CD4-positive, alpha-beta T cell (primary cell): ENCODE measurements at regions not wholly inside any gene's neighbourhood (a gene's known extent, or its start where the extent isn't known, plus 50 kb on each side); places are given as distances from the start of the nearest gene placed in this dataset.

Source experiments
- ATAC-seq: fragments of 200-7000 bp; cut with Tn5 transposase; one replicate; pipeline ENCODE4 v1.10.0; 2022; ENCODE audit warnings: mild to moderate bottlenecking; ENCODE audit not compliant: poor library complexity
- CTCF ChIA-PET: fragments of 350-600 bp; sonication (Branson Sonifier 250); formaldehyde crosslinking; loops from one replicate; lab custom pipeline; 2021; ENCODE audit warnings: antibody characterized with exemption, inconsistent platforms; lab: Charles Lee
- POLR2A ChIA-PET: fragments of 350-600 bp; sonication (Branson Sonifier 250); formaldehyde crosslinking; loops from one replicate; lab custom pipeline; 2021; ENCODE audit warnings: antibody characterized with exemption, inconsistent platforms; lab: Charles Lee
- DNase-seq, 14 experiments: peaks; one replicate each; pipeline ENCODE4 v3.0.0-alpha.2; 2013 to 2020; ENCODE audit warnings: mixed read lengths in 2 of 14
- H3K27ac ChIP-seq, 2 donors: one replicate each; pipeline versions ENCODE4 v1.5.1 to v1.7.0; 2013; ENCODE audit warnings: low read length in 2 of 2, low read depth in 1 of 2, mild to moderate bottlenecking in 1 of 2
- H3K27me3 ChIP-seq, 2 experiments: 1 replicate in 1 of 2; 2 replicates in 1 of 2; pipeline versions ENCODE4 v1.6.1 to v1.7.0; 2013; ENCODE audit warnings: low read length in 2 of 2, control low read depth in 1 of 2, mild to moderate bottlenecking in 1 of 2, moderate library complexity in 1 of 2; ENCODE audit not compliant: insufficient read depth in 2 of 2, control insufficient read depth in 1 of 2
- H3K36me3 ChIP-seq: one replicate; pipeline ENCODE4 v1.6.1; 2013; ENCODE audit warnings: low read length, control low read depth; ENCODE audit not compliant: insufficient read depth
- H3K4me1 ChIP-seq: one replicate; pipeline ENCODE4 v1.6.1; 2013; ENCODE audit warnings: low read length, control low read depth; ENCODE audit not compliant: insufficient read depth
- H3K4me3 ChIP-seq: one replicate; pipeline ENCODE4 v1.5.1; 2013; ENCODE audit warnings: mild to moderate bottlenecking, low read length, moderate library complexity
- H3K9me3 ChIP-seq, 2 experiments: 1 replicate in 1 of 2; 2 replicates in 1 of 2; pipeline versions ENCODE4 v1.6.1 to v1.7.0; 2013; ENCODE audit warnings: low read length in 2 of 2, mild to moderate bottlenecking in 2 of 2, control low read depth in 1 of 2, moderate library complexity in 1 of 2; ENCODE audit not compliant: control insufficient read depth in 1 of 2, insufficient read depth in 1 of 2
- H3K27ac Mint-ChIP-seq: one replicate; pipeline ENCODE4 v1.8.0; 2020; ENCODE audit warnings: mixed read lengths
- H3K27me3 Mint-ChIP-seq: one replicate; pipeline ENCODE4 v1.8.0; 2021; ENCODE audit warnings: mixed read lengths
- H3K36me3 Mint-ChIP-seq: one replicate; pipeline ENCODE4 v1.8.0; 2021; ENCODE audit warnings: low read depth, mixed read lengths
- H3K4me1 Mint-ChIP-seq: one replicate; pipeline ENCODE4 v1.8.0; 2021; ENCODE audit warnings: low read depth, mixed read lengths
- H3K4me3 Mint-ChIP-seq: one replicate; pipeline ENCODE4 v1.8.0; 2020; ENCODE audit warnings: mild to moderate bottlenecking, mixed read lengths
- H3K9me3 Mint-ChIP-seq: one replicate; pipeline ENCODE4 v1.8.0; 2020; ENCODE audit warnings: mixed read lengths
- CTCF ChIP-seq: fragments of 200-600 bp; IDR thresholded peaks from one replicate; pipeline ENCODE4 v1.8.0; 2022; ENCODE audit warnings: antibody characterized with exemption, mild to moderate bottlenecking
- intact Hi-C, 2 experiments: fragments of 100-400 bp; cut with DNase I in 1 of 2; cut with micrococcal nuclease in 1 of 2; formaldehyde crosslinking; loops; one replicate each; pipeline versions ENCODE4 v1.15.1 to v1.9.0; 2023 to 2025; cut with DNase I, micrococcal nuclease

- H3K9me3 ChIP-seq = no peaks in the 10 kb centered on the region
- H3K4me1 ChIP-seq = no peaks in the 10 kb centered on the region
- ChIA-PET POLR2A (no interaction called here), CTCF (no interaction called here)
- no peaks in the 10 kb centered on the region for H3K36me3 ChIP-seq
- Mint-ChIP-seq H3K27me3 (no peaks in the 10 kb centered on the region), H3K36me3 (no peaks in the 10 kb centered on the region), H3K4me3 (no peak overlapping the region), H3K4me1 (no peaks in the 10 kb centered on the region), H3K9me3 (peaks cover 7% of the 10 kb centered on the region), H3K27ac (no peak overlapping the region)
- DNase-seq (no peak), ATAC-seq (no peak)
- no peaks in the 10 kb centered on the region for H3K27me3 ChIP-seq
- H3K27ac ChIP-seq = no peak overlapping the region
- intact Hi-C loops = no loop called here
- no peak overlapping the region for H3K4me3 ChIP-seq
- no peak for TF ChIP-seq CTCF
These were observed 179.3 kb downstream of the RPRM start for GRCh38 chr2:153299217-153299616.

DNA sequence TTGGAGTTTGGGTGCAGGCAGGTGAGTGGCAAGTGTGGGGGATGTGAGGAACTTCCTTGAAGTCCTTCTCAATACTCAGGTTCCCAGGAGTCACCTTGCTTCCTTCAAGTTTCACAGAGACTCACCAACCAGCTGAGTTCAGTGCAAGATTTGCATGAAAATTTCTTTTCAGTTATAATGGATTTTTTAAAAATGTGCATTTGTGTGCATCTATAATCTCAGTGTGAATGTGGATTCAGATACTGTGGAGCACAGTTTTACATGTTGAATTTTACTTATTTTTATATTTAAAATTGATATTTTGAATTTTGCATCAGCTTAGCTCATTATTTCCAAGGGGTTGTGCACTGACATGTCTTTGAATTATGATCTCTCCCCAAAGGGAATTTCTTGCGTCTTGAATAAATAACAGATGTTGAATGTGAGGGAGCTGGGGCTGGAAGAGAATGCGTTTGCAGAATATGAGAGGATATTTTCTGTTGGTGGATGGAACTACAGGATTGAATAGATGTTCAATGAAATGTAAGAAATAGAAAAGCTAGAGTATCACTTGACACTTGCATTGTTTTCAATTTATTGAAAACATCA, 184.3 kb downstream of the RPRM start:
- H3K9me3 ChIP-seq = no peaks in the 10 kb centered on the region
- Mint-ChIP-seq H3K36me3 (no peaks in the 10 kb centered on the region), H3K27ac (no peak overlapping the region), H3K9me3 (peaks cover 2% of the 10 kb centered on the region), H3K4me1 (no peaks in the 10 kb centered on the region), H3K4me3 (no peak overlapping the region), H3K27me3 (no peaks in the 10 kb centered on the region)
- ATAC-seq (no peak), DNase-seq (no peak)
- TF ChIP-seq CTCF = no peak
- intact Hi-C loops = no loop called here
- H3K4me3 ChIP-seq = no peak overlapping the region
- ChIA-PET POLR2A (no interaction called here), CTCF (no interaction called here)
- no peaks in the 10 kb centered on the region for H3K27me3 ChIP-seq
- no peak overlapping the region for H3K27ac ChIP-seq
- no peaks in the 10 kb centered on the region for H3K4me1 ChIP-seq
- no peaks in the 10 kb centered on the region for H3K36me3 ChIP-seq

- Mint-ChIP-seq H3K9me3 (no peaks in the 10 kb centered on the region), H3K4me3 (no peak overlapping the region), H3K27ac (no peak overlapping the region), H3K36me3 (no peaks in the 10 kb centered on the region), H3K4me1 (no peaks in the 10 kb centered on the region), H3K27me3 (no peaks in the 10 kb centered on the region)
- Histone ChIP-seq H3K36me3 (no peaks in the 10 kb centered on the region), H3K4me1 (peaks cover 3% of the 10 kb centered on the region), H3K4me3 (no peak overlapping the region), H3K9me3 (no peaks in the 10 kb centered on the region), H3K27ac (no peak overlapping the region), H3K27me3 (no peaks in the 10 kb centered on the region)
- no peak for DNase-seq
- intact Hi-C loops = no loop called here
- ChIA-PET CTCF (no interaction called here), POLR2A (no interaction called here)
- no peak for ATAC-seq
- TF ChIP-seq CTCF = no peak
These were observed 186.8 kb downstream of the RPRM start for GRCh38 chr2:153291718-153292117.
